Nucleus accumbens (tissue), 56 donors: ENCODE measurements at regions not wholly inside any gene's neighbourhood (a gene's known extent, or its start where the extent isn't known, plus 50 kb on each side); places are given as distances from the start of the nearest gene placed in this dataset.
"Not testable (repeated sequence)": the region's sequence is repeated elsewhere in the genome, so short reads cannot be mapped to it uniquely, and the experiment has no call there.

Experiments
- DNase-seq, 56 donors: peaks; one replicate each; lab custom pipeline; 2025; lab: John Stamatoyannopoulos, UW

DNA sequence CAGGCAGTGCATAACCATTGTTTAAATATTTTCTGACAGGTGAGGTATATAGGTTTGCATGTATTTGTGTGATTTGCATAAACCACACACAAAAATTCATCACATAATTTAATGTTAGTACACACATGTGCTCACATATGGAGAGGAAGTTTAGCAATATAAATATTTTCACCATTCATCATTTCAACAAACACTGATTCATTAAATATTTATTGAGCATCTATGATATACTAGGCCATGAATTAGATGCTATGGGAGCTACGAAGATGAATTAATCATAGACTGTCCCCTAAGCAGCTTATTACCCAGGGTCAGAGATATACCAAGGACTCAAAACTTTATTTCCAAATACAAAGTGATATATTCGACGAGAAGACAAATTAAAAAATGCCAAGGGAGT, 311.6 kb upstream of the PIK3C3 start:
- no peak for DNase-seq

DNA sequence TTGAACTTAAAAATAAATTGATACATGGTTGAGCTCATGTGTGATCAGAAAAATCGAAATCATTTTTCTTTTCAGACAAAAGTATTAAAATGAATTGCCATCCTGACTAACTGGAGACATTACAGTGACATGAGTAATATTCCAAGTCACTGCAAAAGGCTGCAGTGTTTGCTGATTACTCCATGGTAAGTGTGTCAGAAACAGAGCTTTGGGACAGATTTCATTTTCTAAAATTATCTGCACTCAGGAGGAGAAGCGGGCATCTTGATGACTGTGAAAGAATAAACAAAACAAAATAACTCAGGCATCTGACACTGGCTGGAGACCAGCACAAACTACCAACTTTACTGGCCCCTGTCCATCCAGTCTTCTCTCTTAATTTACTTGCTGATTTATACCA, 312.3 kb upstream of the PIK3C3 start:
- no peak for DNase-seq

DNA sequence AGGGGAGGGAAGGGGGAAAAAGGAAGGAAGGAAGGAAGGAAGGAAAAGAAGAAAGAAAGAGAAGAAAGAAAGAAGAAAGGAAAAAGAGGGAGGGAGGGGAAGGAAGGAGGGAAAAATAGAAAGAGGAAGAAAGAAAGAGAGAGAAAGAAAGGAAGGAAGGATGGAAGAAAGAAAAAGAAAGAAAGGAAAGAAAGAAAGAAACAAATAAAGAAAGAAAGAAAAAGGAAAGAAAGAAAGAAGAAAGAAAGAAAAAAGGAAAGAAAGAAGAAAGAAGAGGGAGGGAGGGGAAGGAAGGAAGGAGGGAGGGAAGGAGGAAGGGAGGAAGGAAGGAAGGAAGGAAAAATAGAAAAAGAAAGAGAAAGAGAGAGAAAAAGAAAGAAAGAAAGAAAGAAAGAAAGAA, 315.8 kb upstream of the PIK3C3 start:
- DNase-seq, result no peak

DNA sequence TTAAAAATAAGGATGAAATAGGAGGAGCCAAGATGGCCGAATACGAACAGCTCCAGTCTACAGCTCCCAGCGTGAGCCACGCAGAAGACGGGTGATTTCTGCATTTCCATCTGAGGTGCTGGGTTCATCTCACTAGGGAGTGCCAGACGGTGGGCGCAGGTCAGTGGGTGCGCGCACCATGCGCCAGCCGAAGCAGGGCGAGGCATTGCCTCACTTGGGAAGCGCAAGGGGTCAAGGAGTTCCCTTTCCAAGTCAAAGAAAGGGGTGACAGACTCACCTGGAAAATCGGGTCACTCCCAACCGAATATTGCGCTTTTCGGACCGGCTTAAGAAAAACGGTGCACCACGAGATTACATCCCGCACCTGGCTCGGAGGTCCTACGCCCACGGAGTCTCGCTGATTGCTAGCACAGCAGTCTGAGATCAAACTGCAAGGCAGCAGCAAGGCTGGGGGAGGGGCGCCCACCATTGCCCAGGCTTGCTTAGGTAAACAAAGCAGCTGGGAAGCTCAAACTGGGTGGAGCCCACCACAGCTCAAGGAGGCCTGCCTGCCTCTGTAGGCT, 323.2 kb upstream of the PIK3C3 start:
- not testable (repeated sequence) for DNase-seq

DNA sequence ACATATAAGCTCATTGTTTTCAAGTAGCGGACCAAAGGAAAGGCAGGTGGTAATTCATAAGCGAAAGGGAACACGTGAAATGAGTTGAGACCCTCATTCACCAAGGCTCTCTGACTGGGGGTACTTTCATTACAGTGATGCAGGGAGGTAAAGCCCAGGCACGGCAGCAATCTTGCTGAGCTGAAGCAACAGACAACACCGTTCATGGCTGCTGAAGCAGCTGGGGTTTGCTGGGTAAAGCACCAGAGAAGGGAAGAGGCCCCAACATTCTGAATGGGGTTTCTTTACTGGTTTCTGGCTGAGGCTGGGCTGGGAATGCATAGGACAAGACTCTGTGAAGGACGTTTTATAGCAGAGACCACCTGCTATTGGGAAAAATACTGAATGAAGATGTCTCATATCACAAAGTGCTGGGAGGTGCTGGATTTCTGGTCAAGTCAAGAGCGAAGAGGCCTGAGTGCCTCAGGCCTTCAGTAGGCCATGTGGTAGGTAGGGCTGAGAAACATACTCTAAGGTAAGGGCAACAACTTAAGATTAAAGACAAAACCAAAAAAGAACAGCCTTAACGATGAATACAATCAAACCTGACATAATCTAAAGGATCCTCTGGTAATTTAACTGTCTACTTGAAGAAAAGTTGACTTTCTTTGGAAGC, 324.7 kb upstream of the PIK3C3 start:
- no peak for DNase-seq

DNA sequence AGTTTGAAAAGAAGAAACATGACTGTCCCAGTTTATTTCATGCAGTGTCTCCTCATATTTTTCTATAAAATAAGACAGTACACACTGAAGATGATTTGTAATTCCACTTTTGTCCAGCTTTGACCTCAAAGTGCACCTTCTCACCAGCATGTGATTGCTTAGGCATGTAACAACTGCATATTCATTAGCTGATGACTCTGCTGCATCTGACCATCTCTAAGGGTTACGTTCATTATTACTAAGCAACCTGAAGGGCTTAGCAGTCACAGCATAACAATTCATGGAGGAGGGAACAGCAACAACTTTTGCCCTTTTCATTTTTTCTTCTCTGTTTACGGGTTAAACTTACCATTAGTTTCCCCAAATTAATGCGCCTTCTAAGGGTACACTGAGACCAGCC, 330.6 kb upstream of the PIK3C3 start:
- DNase-seq, result no peak

DNA sequence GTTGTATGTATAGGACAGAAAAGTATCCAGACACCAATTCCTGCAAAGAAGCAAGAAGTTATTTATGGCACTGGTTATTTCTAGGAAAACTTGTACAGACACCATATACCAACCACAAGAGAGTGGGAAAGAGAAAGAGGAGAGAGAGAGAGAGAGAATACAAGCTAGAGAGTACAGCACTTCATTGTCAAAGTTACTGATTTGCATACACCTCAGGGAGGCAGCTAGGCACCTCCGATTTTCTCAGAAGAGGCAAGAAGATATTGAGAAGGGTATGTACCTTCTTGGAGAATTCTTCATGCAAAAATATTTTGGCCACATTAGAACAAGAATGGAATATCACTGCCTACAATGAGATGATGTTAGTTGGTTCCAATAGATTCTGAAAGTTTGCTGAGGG, 333.9 kb upstream of the PIK3C3 start:
- DNase-seq, result no peak

DNA sequence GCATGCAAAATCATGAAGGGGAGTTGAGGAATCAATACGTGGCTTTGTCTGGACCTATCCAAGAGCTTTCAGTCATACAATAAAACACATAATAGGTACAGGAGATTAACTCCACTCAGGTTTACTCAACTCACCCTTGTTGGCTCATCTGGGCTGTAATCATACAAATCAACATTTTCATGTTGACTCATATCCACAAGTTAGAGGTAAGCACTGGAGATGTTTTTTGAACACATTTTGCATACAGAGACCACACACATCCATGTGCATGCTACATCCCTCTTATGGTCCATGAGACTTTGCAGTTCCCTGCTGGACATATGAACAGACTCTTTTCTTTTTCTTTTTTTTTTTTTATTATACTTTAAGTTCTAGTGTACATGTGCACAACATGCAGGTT, 336.9 kb upstream of the PIK3C3 start:
- no peak for DNase-seq

DNA sequence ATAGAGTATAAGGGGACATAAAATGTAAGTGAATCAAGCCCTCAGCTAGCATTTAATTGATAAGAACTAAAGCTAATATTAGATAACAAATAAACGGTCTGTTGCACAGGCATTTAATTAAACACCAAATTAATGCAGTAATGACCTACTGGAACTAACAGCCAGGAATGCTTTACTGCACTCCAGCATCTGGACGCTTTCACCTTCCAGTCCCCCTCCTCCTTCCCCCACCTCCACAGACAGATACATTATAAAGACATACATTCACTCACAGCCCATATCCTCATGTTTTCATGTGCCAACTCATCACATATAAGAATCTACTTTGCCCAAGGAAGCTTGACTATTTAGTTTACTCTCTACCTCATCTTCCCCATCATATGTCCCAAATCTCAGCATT, 337.4 kb upstream of the PIK3C3 start:
- no peak for DNase-seq

DNA sequence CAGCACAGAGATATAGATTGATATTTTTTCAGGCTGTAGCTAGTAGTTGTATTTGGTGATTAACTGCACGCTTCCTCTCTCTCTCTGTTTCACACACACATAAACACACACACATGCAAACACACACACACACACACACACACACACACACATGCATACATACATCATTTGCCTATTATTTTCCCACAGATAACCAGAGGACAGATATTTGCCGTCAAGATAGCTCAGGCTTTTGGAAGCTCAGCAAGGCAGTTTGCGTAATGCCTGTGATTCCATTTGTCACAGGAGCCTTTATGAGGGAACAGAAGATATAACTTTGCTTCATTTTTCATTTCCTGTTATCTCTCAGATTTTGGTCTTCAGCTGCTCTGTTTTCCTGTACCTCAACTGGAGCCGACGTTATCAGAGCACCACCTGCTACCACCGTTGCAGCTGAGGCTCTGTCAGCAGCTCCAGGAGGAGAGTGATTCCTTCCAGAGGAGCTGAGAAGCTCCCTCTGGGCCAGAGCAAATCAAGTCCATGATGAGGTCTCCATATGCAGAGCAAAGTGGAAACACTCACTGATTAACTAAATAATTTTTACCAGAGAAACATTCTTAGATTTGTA, 341.9 kb upstream of the PIK3C3 start:
- no peak for DNase-seq

DNA sequence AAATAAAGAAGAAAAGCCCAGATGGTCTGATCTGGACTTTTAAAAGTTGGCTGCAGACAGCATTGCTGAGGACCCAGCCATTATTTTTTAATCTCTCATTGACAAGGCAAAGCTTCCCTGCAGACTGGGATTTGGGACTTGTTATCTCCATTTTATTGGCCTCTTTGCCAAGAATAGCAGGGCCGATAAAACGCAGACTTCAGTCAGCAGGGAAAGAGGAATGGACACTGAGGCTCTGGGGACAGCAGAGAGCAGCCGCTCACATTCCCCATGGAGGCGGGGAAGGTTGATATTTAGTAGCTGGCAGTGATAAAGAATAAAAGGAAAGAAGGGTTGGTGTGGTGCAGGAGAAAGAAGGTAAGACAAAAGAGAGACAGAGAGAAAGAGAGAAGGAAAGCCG, 350.1 kb upstream of the PIK3C3 start:
- DNase-seq, result no peak

DNA sequence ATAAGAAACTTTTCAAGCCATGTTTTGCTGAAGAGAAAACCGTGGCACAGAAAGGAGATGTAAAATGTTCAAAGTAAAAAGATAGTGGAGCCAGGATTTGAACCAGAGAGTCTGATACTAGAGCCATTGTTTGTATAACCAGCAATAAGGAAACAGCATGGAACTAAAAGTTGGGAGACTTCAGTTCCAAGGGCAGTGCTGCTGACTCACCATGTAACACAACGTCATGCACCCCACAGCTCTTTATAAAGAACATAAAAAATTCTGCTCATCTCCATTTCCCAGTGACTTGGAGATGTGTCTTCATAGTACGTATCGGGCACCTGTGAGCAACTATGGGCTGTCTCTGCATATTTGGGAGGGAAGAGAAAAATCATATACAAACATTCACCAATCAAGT, 353.0 kb upstream of the PIK3C3 start:
- no peak for DNase-seq

DNA sequence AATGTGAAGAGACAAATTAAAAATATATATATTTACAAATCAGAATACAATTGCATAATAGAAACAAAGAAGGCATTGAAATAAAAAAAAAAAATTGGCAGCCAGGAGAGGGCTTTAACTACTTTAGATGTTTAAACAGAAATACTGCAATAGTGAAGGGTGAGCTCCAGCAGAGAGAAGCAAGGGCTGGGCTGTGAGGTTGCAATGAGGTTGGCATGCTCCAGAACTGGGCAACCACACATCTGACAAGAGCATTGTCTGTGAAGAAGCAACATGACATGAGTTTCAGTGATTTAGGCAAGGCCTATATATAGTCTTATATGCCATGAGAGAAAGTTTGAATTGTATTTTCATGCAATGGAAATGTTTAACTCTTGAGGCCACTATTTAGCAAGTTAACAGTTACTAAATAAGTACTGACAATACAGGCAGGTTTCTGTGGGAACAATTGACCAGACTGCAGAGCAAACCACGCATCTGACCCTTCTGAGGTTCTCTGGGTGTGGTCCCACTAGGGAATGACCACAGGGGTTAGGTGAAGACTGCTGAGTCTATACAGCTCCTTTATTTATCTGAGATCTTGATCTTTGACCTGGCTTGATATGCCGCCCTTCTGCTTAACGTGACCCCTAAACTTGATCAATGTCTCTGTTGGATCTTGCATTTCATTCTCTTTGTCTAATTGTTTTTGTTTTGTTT, 354.2 kb upstream of the PIK3C3 start:
- no peak for DNase-seq

DNA sequence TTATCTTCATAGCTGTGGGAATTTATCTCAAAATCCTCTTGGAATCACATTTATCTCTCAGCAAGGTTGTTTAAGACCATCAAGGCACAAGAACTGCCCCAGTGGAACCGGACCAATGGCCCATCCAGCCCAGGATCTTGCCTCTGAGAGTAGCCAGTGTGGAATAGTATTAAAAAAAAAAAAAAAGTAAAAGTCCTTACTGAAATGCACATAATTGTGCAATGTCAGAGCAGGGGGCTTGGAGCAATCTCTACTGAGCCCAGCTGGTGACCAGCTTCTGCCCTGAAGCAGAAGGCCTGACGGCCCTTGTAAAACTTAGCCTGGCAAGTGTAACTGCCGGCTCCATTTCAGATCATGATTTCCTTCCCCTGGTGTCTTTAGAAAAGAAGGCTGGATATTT, 355.6 kb upstream of the PIK3C3 start:
- no peak for DNase-seq

DNA sequence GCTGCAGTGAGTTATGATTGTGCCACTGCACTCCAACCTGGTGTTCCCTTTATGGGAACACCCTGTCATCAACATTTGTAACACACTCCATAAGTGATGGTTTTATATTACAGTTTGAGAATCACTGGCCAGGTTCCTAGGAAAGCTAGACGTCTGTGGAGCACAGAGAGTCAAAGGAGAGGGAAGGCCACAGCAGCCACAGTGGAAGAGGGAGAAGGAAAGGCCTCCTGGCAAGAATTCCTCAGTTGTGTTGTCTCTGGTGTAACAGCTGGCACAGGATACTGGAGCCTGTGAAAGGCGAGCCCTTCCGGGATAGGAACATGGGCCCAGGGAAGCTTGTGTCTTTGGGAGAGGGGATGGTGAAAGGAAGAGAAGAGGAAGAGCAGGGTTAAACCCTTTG, 360.5 kb upstream of the PIK3C3 start:
- DNase-seq, result no peak

DNA sequence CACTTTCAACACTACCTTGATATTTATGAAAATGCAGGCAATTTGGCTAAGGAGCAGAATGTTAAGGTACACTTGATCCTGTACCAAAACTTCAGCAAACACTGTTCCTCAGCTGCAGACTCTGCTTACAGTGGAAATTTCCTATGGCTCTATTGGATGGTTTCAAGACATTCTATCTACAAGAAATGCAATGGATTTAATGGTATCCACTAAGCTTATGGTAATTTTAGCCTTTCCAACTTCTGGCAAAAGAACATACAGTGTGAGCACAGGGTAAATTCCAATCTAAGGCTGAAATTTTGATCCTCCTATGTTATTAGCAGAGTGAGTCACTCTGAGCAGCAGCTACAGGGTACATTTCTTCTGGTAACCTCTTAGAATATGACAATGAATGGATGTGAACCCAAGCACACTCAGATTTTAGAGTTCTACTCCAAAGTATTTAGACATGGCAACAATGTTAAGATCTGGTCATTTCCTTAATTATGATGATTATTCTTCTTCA, 361.8 kb upstream of the PIK3C3 start:
- no peak for DNase-seq

DNA sequence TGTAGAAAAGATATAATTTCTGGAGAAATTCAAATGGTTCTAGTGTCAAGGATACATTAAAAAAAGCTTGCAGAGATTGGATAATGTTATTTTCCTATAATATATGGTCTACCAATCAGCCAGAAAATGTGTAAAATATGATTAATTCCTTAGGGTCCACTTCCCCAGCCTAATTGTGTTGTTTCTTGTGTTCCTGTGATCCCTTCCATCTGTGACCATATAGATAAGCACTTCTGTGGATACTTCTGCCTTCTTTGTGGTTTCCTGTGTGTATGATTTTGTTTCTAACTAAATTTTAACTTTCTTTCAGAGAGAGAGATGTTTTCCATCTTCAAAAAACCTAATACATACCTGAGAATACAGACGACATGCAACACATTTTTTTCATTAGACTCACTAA, 367.1 kb upstream of the PIK3C3 start:
- no peak for DNase-seq

DNA sequence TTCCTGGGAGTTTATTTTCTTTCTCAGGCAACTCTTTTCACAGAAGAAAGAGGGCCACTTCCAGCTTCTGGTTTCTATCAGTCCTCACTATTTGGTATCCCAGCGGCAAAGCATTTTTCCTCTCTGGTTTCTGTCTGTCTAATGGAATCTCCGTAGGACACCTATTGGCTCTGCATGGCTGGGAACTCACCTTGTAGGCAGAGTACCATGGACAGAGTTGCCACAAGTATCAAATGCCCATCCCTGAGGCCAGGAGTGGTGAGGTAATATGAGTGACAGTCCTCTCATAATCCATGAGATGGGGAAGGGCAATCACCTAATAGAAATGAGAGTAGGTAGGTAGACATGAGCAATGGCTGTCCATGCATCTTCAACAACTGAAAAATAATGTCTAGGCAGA, 369.5 kb upstream of the PIK3C3 start:
- no peak for DNase-seq

DNA sequence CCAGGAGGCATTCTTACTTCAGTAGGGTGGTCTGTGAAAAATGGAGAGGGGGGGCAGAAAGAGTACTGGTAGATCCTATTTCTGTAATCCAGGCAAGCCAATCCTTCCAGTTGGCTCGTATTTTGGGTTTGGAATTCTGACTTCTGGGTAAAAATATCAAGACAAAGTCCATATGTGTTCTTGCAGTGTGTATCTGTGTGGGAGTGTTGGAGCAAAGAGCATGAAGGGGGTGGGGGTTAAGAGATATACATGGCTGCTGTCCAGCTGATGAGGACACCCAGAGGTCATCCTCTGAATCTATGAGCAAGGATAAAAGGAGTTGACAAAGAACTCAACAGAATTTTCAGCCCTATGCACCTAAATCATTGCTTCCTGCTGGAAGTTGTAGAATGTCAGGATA, 375.8 kb upstream of the PIK3C3 start:
- DNase-seq, result no peak

DNA sequence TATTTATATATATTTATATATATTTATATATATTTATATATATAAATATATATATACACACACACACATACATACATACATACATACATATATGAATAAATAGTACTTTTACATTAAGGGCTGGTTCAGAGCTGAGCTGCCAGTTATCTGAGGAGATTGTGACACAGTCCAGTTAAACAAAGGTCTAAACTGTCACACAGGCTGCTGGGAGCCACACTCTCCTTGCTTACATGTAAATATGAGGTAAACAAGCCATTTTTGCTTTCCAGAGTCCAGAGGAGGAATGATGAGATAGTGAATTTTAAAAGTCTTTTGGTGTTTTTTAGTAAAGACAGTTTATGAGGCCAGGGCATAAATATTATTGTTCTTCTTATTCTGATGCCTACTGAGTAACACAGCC, 377.5 kb upstream of the PIK3C3 start:
- DNase-seq, result no peak

DNA sequence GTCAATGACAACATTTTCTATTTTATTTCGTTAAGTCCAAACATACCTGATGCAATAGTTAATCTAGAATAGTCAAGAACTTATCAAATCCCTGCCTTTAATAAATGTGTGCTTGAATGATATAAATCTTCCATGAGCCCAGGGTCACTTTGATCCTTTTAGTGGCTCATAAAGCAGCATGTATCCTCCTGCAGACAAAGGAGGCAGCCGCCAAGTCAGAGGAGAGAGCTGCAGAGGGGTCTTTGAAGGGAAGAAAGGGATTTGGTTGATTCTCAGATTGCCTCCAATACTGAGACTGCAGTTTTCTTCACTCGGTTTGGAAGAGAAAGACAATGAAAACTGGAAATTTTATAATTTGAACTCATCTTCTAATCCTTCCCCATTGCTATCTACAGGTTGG, 378.4 kb upstream of the PIK3C3 start:
- no peak for DNase-seq

DNA sequence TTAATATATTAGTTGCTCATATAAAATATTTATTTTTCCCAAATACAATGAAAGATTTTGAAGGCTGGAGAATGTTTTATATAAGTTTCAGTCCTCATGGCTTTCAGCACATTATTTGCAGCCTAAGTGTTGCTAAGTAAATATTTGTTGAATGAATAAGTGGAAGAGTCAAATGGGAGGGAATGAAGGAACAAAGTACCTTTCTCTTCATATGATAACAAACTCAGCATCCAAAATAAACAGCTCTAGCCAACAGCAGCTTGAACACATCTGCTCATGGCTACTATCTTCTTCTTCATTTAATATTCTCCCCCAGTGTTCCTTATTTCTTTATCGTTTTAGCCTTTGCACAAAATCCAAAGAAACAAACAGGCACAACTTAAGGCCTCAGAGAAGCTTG, 385.2 kb upstream of the PIK3C3 start:
- DNase-seq, result no peak
